ENCODE measurements at regions not wholly inside any gene's neighbourhood (a gene's known extent, or its start where the extent isn't known, plus 50 kb on each side); places are given as distances from the start of the nearest gene placed in this dataset.

- TF ChIP-seq CTCF (IDR thresholded peaks at IDR 0.05): no peak
- no peak for TF ChIP-seq POLR2A (IDR thresholded peaks at IDR 0.05)
These were observed 238.3 kb downstream of the MAN2A1 start for GRCh38 chr5:109928046-109928445.
